ENCODE measurements at regions not wholly inside any gene's neighbourhood (a gene's known extent, or its start where the extent isn't known, plus 50 kb on each side); places are given as distances from the start of the nearest gene placed in this dataset.

DNA sequence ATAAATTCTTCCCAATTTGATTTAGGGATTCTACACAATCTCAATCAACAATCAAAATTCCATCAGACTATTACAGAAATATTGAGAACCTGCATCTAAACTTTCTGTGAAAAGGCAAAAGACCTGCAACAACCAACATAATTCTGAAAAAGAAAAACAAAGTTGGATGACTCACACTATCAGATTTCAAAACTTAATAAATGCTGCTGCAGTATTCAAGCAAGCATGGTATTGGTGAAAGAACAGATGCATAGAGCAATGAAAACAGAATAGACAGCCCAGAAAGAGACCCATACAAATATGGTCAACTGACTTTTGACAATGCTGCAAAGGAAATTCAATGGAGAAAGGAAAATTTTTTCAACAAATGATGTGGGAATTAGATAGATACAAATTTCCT is 477.1 kb upstream of the NR2F2 start:
- Histone ChIP-seq H3K36me3 (no peaks in the 10 kb centered on the region), H3K9me3 (peaks cover 8% of the 10 kb centered on the region), H3K4me3 (no peak overlapping the region), H3K27me3 (no peaks in the 10 kb centered on the region), H3K4me1 (no peaks in the 10 kb centered on the region), H3K27ac (no peak overlapping the region)
- DNase-seq (ENCODE audit: low spot score in 2 of 2), result no peak
- no peak for TF ChIP-seq POLR2A (IDR thresholded peaks at IDR 0.05)

DNA sequence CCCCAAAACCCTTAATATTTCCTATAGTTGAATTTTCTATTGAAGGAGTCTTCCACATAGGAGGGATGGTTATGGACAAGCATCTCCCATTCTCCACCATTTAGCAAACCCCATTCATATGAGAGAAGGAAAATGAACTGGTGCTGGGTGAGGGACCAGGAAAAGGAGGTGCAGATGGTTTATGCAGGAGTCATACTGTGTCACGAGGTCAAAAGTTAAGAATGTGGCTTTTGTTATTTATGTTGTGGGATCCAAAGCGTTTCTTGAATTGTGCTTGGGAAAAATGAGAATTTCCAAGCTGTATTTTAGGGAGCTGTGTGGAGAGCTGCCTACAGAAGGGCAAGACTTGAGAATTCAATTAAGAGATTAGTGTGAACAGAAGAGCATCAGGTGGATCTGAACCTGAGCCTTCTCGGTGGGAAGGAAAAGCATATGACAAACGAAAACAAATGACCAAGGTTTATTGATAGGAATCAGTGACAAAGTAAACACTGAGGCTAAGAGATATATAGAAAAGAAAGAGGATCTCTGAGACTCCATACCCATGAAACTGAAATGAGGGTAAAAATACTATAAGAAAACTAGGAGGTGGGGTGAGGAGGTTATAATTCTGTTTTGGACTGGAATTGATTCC is 473.3 kb upstream of the NR2F2 start:
- TF ChIP-seq EP300 (IDR thresholded peaks at IDR 0.05) (no peak), POLR2AphosphoS5 (IDR thresholded peaks at IDR 0.05) (no peak), POLR2A (IDR thresholded peaks at IDR 0.05) (no peak)
- TF ChIP-seq, protein P1, sequence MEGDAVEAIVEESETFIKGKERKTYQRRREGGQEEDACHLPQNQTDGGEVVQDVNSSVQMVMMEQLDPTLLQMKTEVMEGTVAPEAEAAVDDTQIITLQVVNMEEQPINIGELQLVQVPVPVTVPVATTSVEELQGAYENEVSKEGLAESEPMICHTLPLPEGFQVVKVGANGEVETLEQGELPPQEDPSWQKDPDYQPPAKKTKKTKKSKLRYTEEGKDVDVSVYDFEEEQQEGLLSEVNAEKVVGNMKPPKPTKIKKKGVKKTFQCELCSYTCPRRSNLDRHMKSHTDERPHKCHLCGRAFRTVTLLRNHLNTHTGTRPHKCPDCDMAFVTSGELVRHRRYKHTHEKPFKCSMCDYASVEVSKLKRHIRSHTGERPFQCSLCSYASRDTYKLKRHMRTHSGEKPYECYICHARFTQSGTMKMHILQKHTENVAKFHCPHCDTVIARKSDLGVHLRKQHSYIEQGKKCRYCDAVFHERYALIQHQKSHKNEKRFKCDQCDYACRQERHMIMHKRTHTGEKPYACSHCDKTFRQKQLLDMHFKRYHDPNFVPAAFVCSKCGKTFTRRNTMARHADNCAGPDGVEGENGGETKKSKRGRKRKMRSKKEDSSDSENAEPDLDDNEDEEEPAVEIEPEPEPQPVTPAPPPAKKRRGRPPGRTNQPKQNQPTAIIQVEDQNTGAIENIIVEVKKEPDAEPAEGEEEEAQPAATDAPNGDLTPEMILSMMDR (IDR thresholded peaks at IDR 0.05), result no peak

DNA sequence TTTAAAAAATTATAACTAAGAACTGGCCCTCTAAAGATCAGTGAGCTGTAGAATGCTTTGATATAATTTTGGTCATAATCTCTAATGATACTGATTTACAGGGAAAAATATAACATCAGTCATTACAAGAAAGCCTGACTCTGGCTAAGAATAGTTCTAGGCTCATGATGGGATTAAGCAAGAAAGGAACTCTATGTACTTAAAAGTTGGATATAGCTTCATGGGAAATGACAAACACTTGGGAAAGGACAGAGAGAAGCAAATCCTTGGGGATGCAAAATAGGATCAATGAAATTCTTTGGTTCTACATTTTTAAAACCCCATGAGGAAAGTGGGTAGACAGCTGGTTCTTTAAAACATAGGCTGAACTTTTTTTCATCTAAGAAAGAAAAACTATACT is 472.7 kb upstream of the NR2F2 start:
- Histone ChIP-seq H3K9me3 (no peaks in the 10 kb centered on the region), H3K36me3 (no peaks in the 10 kb centered on the region), H3K4me1 (no peaks in the 10 kb centered on the region), H3K27ac (peak overlapping the region; percentile 69), H3K4me3 (no peak overlapping the region), H3K27me3 (no peaks in the 10 kb centered on the region)
- DNase-seq (ENCODE audit: low spot score in 2 of 2), result no peak
- TF ChIP-seq POLR2A (IDR thresholded peaks at IDR 0.05) (no peak), POLR2AphosphoS5 (IDR thresholded peaks at IDR 0.05) (no peak), EP300 (IDR thresholded peaks at IDR 0.05) (no peak)
- TF ChIP-seq, protein P1 (IDR thresholded peaks at IDR 0.05), result no peak

More for the DNA sequence above, 473.3 kb upstream of the NR2F2 start:
- Histone ChIP-seq H3K4me1 (no peaks in the 10 kb centered on the region), H3K36me3 (no peaks in the 10 kb centered on the region), H3K27me3 (no peaks in the 10 kb centered on the region), H3K9me3 (no peaks in the 10 kb centered on the region), H3K27ac (peak overlapping the region; percentile 69), H3K4me3 (no peak overlapping the region)
- WGBS, result 75% methylated on average over 4 of the region's 4 CpGs
- no peak for DNase-seq (ENCODE audit: low spot score in 2 of 2)

DNA sequence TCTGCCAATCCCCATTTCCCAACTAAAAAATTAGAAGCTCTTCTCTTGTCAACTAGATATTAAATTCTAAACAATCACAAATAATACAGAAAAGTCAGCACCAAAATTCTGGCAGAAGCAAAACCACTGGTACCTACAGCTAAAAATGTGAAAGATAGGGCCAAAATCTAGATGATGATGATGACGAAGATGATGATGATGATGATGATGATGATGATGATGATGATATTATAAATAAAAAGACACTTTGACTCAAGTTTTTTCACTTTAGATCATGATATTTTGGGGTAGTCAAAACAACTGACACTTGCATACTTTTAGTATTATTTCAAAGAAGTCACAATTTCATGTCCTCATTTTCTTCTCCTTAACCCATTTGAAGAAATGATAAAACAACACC is 470.1 kb upstream of the NR2F2 start:
- Histone ChIP-seq H3K4me3 (no peak overlapping the region), H3K27ac (no peak overlapping the region), H3K36me3 (no peaks in the 10 kb centered on the region), H3K27me3 (no peaks in the 10 kb centered on the region), H3K9me3 (no peaks in the 10 kb centered on the region), H3K4me1 (no peaks in the 10 kb centered on the region)
- TF ChIP-seq POLR2A (IDR thresholded peaks at IDR 0.05) (no peak), POLR2AphosphoS5 (IDR thresholded peaks at IDR 0.05) (no peak), EP300 (IDR thresholded peaks at IDR 0.05) (no peak)
- TF ChIP-seq, protein P1 (IDR thresholded peaks at IDR 0.05), result no peak
- DNase-seq (ENCODE audit: low spot score in 2 of 2), result no peak
- WGBS, result 91% methylated on average over 1 of the region's 1 CpG

DNA sequence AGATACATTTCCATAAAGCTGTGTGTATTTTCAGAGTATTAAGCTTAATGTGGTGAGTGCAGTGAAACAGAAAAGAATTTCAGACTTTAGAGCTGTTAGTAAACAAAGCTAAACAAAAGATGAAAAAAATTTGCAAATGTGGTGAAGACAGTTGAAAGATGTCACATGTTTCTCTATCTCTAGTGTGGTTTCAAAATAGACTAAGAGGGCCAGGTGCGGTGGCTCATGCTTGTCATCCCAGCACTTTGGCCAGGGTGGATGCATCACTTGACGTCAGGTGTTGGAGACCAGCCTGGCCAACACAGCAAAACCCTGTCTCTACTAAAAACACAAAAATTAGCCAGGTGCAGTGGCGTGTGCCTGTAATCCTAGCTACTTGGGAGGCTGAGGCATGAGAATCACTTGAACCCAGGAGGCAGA is 466.0 kb upstream of the NR2F2 start:
- H3K4me3 ChIP-seq, result no peak overlapping the region
- H3K27ac ChIP-seq, result no peak overlapping the region
- no peaks in the 10 kb centered on the region for H3K36me3 ChIP-seq
- DNase-seq (ENCODE audit: low spot score in 2 of 2), result no peak
- no peaks in the 10 kb centered on the region for H3K27me3 ChIP-seq
- no peaks in the 10 kb centered on the region for H3K9me3 ChIP-seq
- TF ChIP-seq, protein P1 (IDR thresholded peaks at IDR 0.05), result no peak
- TF ChIP-seq EP300 (IDR thresholded peaks at IDR 0.05) (no peak), POLR2A (IDR thresholded peaks at IDR 0.05) (no peak), POLR2AphosphoS5 (IDR thresholded peaks at IDR 0.05) (no peak)
- no peaks in the 10 kb centered on the region for H3K4me1 ChIP-seq
- WGBS, result 89% methylated on average over 3 of the region's 3 CpGs

DNA sequence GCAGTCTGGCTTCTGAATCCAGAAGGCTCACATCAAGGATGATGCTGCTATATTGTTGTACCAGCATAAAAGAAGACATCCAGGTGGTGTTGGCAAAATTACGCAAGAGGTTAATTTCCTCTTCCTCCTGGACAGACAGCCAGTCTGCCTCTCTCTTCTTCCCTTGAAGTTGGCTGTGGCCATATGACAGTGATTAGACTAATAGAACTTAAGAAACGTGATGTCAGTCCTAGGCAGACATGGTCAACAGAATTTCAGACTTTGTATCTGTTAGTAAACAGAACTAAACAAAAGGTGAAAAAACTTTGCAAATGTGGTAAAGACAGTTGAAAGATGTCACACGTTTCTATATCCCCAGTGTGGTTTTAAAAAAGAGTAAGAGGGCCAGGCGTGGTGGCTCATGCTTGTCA is 465.2 kb upstream of the NR2F2 start:
- H3K9me3 ChIP-seq, result no peaks in the 10 kb centered on the region
- WGBS, result 73% methylated on average over 4 of the region's 4 CpGs
- DNase-seq (ENCODE audit: low spot score in 2 of 2), result no peak

More for the DNA sequence above, 465.2 kb upstream of the NR2F2 start:
- no peaks in the 10 kb centered on the region for H3K4me1 ChIP-seq
- H3K36me3 ChIP-seq, result no peaks in the 10 kb centered on the region
- H3K4me3 ChIP-seq, result no peak overlapping the region
- H3K27ac ChIP-seq, result no peak overlapping the region
- TF ChIP-seq POLR2A (IDR thresholded peaks at IDR 0.05) (no peak), EP300 (IDR thresholded peaks at IDR 0.05) (no peak)
- H3K27me3 ChIP-seq, result no peaks in the 10 kb centered on the region

Data from suprapubic skin (tissue), 4 donors.